WTC11 (cell line): ENCODE measurements at regions not wholly inside any gene's neighbourhood (a gene's known extent, or its start where the extent isn't known, plus 50 kb on each side); places are given as distances from the start of the nearest gene placed in this dataset.

Experiments used
- ATAC-seq: fragments of 200-7000 bp; cut with Tn5 transposase; 2 replicates; pipeline ENCODE4 v1.10.0; 2021; ENCODE audit warnings: mild to moderate bottlenecking, moderate library complexity
- CTCF ChIA-PET: fragments of 300-600 bp; sonication (Branson Sonifier 250); formaldehyde crosslinking; loops from one replicate; lab custom pipeline; 2021; ENCODE audit warnings: antibody characterized with exemption; lab: Charles Lee
- POLR2A ChIA-PET: fragments of 350-600 bp; sonication (Branson Sonifier 250); formaldehyde crosslinking; loops from one replicate; lab custom pipeline; 2021; ENCODE audit warnings: antibody characterized with exemption; lab: Charles Lee
- DNase-seq: peaks from one replicate; pipeline ENCODE4 v3.0.0; 2021; ENCODE audit warnings: low spot score
- H3K27ac Mint-ChIP-seq: 2 replicates; pipeline ENCODE4 v1.8.0; 2021; ENCODE audit warnings: mixed read lengths
- H3K27me3 Mint-ChIP-seq: 2 replicates; pipeline ENCODE4 v1.8.0; 2021; ENCODE audit warnings: low read depth, mild to moderate bottlenecking, moderate library complexity, mixed read lengths
- H3K36me3 Mint-ChIP-seq: 2 replicates; pipeline ENCODE4 v1.8.0; 2021; ENCODE audit warnings: mixed read lengths
- H3K4me1 Mint-ChIP-seq: 2 replicates; pipeline ENCODE4 v1.8.0; 2022; ENCODE audit warnings: mixed read lengths
- H3K4me3 Mint-ChIP-seq: 2 replicates; pipeline ENCODE4 v1.8.0; 2021; ENCODE audit warnings: mild to moderate bottlenecking, moderate library complexity, mixed read lengths
- H3K9me3 Mint-ChIP-seq: 2 replicates; pipeline ENCODE4 v1.8.0; 2021; ENCODE audit warnings: mixed read lengths
- FOXJ3 ChIP-seq: sonication (generic); formaldehyde crosslinking; IDR thresholded peaks from 2 replicates; pipeline ENCODE4 v1.9.0; 2021; ENCODE audit warnings: missing genetic modification reagents, mild to moderate bottlenecking, borderline replicate concordance
- GTF2I ChIP-seq: fragments of 250-450 bp; sonication (Bioruptor Pico); conservative IDR thresholded peaks from 2 replicates; pipeline ENCODE4 v1.4.0; 2021; ENCODE audit warnings: mild to moderate bottlenecking
- HMGA2 ChIP-seq: fragments of 250-450 bp; sonication (Bioruptor Pico); IDR thresholded peaks from 2 replicates; pipeline ENCODE4 v1.4.0; 2021; ENCODE audit warnings: mild to moderate bottlenecking, moderate library complexity
- JUN ChIP-seq: sonication (generic); formaldehyde crosslinking; IDR thresholded peaks from 2 replicates; pipeline ENCODE4 v1.8.0; 2023; ENCODE audit warnings: mild to moderate bottlenecking, missing genetic modification reagents
- NFYB ChIP-seq: sonication (generic); formaldehyde crosslinking; conservative IDR thresholded peaks from 2 replicates; pipeline ENCODE4 v1.8.0; 2022; ENCODE audit warnings: low read depth, missing genetic modification reagents
- RORB ChIP-seq: fragments of 250-450 bp; sonication (Bioruptor Pico); IDR thresholded peaks from 2 replicates; pipeline ENCODE4 v1.9.0; 2021; ENCODE audit warnings: mild to moderate bottlenecking
- SMAD4 ChIP-seq: sonication (generic); formaldehyde crosslinking; IDR thresholded peaks from 2 replicates; pipeline ENCODE4 v1.8.0; 2022; ENCODE audit warnings: mild to moderate bottlenecking, missing genetic modification reagents
- SOX15 ChIP-seq: fragments of 250-450 bp; sonication (Bioruptor Pico); IDR thresholded peaks from 2 replicates; pipeline ENCODE4 v1.9.0; 2021; ENCODE audit warnings: mild to moderate bottlenecking
- TCF7 ChIP-seq: sonication (generic); formaldehyde crosslinking; IDR thresholded peaks from 2 replicates; pipeline ENCODE4 v1.8.0; 2022; ENCODE audit warnings: mild to moderate bottlenecking, low read depth, missing genetic modification reagents, moderate library complexity
- TF ChIP-seq, protein P1 (sequence below): fragments of 250-450 bp; sonication (Bioruptor Pico); IDR thresholded peaks from 2 replicates; pipeline ENCODE4 v1.9.0; 2021; ENCODE audit warnings: mild to moderate bottlenecking, borderline replicate concordance
- TF ChIP-seq, protein P2 (sequence below): sonication (generic); formaldehyde crosslinking; IDR thresholded peaks from 2 replicates; pipeline ENCODE4 v1.8.1; 2022; ENCODE audit warnings: low read depth, missing genetic modification reagents, borderline replicate concordance
- TF ChIP-seq, protein P3 (sequence below): sonication (generic); formaldehyde crosslinking; IDR thresholded peaks from 2 replicates; pipeline ENCODE4 v1.8.1; 2023; ENCODE audit warnings: mild to moderate bottlenecking, missing genetic modification reagents, borderline replicate concordance
- TF ChIP-seq, protein P4 (sequence below): sonication (generic); formaldehyde crosslinking; IDR thresholded peaks from 2 replicates; pipeline ENCODE4 v1.8.0; 2022; ENCODE audit warnings: mild to moderate bottlenecking, missing genetic modification reagents
- TF ChIP-seq, protein P5 (sequence below): sonication (generic); formaldehyde crosslinking; IDR thresholded peaks from 2 replicates; pipeline ENCODE4 v1.8.1; 2022; ENCODE audit warnings: missing genetic modification reagents, borderline replicate concordance
- TF ChIP-seq, protein P6 (sequence below): sonication (generic); formaldehyde crosslinking; IDR thresholded peaks from 2 replicates; pipeline ENCODE4 v1.8.1; 2023; ENCODE audit warnings: mild to moderate bottlenecking, moderate library complexity, missing genetic modification reagents
- TF ChIP-seq, protein P7 (sequence below): sonication (generic); formaldehyde crosslinking; IDR thresholded peaks from 2 replicates; pipeline ENCODE4 v1.8.1; 2022; ENCODE audit warnings: mild to moderate bottlenecking, moderate library complexity, missing genetic modification reagents

DNA sequence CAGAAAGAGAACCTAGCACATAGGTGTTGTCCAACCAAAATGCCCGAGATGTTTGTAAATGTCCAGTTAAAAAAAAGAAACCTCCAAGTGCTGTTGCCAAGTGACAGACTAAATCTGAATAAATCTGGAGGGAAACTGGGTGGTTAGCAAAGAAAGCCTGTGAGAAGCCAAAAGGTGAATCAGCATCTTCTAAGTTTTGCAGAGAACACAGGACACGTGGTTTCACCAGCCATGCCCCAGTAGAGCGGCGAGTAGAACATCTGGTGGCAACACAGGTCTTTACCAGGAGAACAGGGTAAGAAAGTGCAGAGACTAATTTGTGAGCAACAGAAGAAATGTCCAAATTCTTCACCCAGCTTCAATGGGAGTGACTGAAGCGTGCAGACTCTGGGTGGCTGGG is 986.0 kb downstream of the ROBO2 start (continued):
- TF ChIP-seq HMGA2: no peak

DNA sequence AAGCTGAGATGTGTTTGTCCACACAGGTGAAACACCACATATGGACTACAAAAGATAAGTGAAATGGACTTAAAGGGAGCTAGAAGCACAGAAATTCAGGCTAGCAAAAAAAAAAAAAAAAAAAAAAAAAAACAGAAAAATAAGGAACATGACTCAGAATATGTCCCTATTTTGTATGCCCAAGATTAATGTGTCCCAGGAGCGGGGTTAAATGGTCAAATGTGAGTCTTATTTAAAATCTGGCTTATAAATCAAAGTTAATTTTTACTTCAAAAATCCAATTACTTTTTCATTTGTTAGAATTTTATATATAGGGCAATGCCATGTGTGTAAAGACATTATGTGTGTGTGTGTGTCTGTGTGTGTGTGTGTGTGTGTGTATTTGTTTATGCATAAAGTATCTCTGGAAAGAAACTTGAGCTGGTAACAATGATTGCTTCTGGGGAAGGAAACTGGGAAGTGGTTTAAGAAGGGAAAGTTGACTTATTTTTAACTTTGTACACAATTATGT is 986.5 kb downstream of the ROBO2 start:
- TF ChIP-seq TCF7 (no peak), SOX15 (CRISPR knock-in tag) (no peak), NFYB (CRISPR knock-in tag) (no peak), SMAD4 (CRISPR knock-in tag) (no peak), GTF2I (no peak), FOXJ3 (CRISPR knock-in tag) (no peak), RORB (no peak), JUN (no peak)
- TF ChIP-seq, protein P1, sequence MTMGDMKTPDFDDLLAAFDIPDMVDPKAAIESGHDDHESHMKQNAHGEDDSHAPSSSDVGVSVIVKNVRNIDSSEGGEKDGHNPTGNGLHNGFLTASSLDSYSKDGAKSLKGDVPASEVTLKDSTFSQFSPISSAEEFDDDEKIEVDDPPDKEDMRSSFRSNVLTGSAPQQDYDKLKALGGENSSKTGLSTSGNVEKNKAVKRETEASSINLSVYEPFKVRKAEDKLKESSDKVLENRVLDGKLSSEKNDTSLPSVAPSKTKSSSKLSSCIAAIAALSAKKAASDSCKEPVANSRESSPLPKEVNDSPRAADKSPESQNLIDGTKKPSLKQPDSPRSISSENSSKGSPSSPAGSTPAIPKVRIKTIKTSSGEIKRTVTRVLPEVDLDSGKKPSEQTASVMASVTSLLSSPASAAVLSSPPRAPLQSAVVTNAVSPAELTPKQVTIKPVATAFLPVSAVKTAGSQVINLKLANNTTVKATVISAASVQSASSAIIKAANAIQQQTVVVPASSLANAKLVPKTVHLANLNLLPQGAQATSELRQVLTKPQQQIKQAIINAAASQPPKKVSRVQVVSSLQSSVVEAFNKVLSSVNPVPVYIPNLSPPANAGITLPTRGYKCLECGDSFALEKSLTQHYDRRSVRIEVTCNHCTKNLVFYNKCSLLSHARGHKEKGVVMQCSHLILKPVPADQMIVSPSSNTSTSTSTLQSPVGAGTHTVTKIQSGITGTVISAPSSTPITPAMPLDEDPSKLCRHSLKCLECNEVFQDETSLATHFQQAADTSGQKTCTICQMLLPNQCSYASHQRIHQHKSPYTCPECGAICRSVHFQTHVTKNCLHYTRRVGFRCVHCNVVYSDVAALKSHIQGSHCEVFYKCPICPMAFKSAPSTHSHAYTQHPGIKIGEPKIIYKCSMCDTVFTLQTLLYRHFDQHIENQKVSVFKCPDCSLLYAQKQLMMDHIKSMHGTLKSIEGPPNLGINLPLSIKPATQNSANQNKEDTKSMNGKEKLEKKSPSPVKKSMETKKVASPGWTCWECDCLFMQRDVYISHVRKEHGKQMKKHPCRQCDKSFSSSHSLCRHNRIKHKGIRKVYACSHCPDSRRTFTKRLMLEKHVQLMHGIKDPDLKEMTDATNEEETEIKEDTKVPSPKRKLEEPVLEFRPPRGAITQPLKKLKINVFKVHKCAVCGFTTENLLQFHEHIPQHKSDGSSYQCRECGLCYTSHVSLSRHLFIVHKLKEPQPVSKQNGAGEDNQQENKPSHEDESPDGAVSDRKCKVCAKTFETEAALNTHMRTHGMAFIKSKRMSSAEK (CRISPR knock-in tag): no peak
- TF ChIP-seq, protein P2, sequence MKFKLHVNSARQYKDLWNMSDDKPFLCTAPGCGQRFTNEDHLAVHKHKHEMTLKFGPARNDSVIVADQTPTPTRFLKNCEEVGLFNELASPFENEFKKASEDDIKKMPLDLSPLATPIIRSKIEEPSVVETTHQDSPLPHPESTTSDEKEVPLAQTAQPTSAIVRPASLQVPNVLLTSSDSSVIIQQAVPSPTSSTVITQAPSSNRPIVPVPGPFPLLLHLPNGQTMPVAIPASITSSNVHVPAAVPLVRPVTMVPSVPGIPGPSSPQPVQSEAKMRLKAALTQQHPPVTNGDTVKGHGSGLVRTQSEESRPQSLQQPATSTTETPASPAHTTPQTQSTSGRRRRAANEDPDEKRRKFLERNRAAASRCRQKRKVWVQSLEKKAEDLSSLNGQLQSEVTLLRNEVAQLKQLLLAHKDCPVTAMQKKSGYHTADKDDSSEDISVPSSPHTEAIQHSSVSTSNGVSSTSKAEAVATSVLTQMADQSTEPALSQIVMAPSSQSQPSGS (CRISPR knock-in tag): no peak
- TF ChIP-seq, protein P3, sequence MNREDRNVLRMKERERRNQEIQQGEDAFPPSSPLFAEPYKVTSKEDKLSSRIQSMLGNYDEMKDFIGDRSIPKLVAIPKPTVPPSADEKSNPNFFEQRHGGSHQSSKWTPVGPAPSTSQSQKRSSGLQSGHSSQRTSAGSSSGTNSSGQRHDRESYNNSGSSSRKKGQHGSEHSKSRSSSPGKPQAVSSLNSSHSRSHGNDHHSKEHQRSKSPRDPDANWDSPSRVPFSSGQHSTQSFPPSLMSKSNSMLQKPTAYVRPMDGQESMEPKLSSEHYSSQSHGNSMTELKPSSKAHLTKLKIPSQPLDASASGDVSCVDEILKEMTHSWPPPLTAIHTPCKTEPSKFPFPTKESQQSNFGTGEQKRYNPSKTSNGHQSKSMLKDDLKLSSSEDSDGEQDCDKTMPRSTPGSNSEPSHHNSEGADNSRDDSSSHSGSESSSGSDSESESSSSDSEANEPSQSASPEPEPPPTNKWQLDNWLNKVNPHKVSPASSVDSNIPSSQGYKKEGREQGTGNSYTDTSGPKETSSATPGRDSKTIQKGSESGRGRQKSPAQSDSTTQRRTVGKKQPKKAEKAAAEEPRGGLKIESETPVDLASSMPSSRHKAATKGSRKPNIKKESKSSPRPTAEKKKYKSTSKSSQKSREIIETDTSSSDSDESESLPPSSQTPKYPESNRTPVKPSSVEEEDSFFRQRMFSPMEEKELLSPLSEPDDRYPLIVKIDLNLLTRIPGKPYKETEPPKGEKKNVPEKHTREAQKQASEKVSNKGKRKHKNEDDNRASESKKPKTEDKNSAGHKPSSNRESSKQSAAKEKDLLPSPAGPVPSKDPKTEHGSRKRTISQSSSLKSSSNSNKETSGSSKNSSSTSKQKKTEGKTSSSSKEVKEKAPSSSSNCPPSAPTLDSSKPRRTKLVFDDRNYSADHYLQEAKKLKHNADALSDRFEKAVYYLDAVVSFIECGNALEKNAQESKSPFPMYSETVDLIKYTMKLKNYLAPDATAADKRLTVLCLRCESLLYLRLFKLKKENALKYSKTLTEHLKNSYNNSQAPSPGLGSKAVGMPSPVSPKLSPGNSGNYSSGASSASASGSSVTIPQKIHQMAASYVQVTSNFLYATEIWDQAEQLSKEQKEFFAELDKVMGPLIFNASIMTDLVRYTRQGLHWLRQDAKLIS (CRISPR knock-in tag): no peak
- TF ChIP-seq, protein P4, sequence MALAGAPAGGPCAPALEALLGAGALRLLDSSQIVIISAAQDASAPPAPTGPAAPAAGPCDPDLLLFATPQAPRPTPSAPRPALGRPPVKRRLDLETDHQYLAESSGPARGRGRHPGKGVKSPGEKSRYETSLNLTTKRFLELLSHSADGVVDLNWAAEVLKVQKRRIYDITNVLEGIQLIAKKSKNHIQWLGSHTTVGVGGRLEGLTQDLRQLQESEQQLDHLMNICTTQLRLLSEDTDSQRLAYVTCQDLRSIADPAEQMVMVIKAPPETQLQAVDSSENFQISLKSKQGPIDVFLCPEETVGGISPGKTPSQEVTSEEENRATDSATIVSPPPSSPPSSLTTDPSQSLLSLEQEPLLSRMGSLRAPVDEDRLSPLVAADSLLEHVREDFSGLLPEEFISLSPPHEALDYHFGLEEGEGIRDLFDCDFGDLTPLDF (CRISPR knock-in tag): no peak
- TF ChIP-seq, protein P5, sequence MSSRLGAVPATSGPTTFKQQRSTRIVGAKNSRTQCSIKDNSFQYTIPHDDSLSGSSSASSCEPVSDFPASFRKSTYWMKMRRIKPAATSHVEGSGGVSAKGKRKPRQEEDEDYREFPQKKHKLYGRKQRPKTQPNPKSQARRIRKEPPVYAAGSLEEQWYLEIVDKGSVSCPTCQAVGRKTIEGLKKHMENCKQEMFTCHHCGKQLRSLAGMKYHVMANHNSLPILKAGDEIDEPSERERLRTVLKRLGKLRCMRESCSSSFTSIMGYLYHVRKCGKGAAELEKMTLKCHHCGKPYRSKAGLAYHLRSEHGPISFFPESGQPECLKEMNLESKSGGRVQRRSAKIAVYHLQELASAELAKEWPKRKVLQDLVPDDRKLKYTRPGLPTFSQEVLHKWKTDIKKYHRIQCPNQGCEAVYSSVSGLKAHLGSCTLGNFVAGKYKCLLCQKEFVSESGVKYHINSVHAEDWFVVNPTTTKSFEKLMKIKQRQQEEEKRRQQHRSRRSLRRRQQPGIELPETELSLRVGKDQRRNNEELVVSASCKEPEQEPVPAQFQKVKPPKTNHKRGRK (CRISPR knock-in tag): no peak
- TF ChIP-seq, protein P6, sequence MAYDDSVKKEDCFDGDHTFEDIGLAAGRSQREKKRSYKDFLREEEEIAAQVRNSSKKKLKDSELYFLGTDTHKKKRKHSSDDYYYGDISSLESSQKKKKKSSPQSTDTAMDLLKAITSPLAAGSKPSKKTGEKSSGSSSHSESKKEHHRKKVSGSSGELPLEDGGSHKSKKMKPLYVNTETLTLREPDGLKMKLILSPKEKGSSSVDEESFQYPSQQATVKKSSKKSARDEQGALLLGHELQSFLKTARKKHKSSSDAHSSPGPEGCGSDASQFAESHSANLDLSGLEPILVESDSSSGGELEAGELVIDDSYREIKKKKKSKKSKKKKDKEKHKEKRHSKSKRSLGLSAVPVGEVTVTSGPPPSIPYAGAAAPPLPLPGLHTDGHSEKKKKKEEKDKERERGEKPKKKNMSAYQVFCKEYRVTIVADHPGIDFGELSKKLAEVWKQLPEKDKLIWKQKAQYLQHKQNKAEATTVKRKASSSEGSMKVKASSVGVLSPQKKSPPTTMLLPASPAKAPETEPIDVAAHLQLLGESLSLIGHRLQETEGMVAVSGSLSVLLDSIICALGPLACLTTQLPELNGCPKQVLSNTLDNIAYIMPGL (CRISPR knock-in tag): no peak
- TF ChIP-seq, protein P7, sequence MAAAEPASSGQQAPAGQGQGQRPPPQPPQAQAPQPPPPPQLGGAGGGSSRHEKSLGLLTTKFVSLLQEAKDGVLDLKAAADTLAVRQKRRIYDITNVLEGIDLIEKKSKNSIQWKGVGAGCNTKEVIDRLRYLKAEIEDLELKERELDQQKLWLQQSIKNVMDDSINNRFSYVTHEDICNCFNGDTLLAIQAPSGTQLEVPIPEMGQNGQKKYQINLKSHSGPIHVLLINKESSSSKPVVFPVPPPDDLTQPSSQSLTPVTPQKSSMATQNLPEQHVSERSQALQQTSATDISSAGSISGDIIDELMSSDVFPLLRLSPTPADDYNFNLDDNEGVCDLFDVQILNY: no peak
- H3K36me3 Mint-ChIP-seq: peaks cover 5% of the 10 kb centered on the region; the same call in 1 of the 2 replicates

More for the DNA sequence above, 986.5 kb downstream of the ROBO2 start:
- no peaks in the 10 kb centered on the region for H3K27me3 Mint-ChIP-seq
- ChIA-PET CTCF (no interaction called here), POLR2A (interaction anchor here (0.6 kb wide), 1 partner anchor 24 kb away, joined by 3 read pairs; no protein-coding TSS in a partner anchor)
- H3K4me1 Mint-ChIP-seq: no peaks in the 10 kb centered on the region
- no peak overlapping the region for H3K27ac Mint-ChIP-seq
- H3K4me3 Mint-ChIP-seq: no peak overlapping the region
- no peak for ATAC-seq
- no peaks in the 10 kb centered on the region; the same call in 1 of the 2 replicates for H3K9me3 Mint-ChIP-seq
- DNase-seq: no peak
